AG08395 (cell line): ENCODE measurements at regions not wholly inside any gene's neighbourhood (a gene's known extent, or its start where the extent isn't known, plus 50 kb on each side); places are given as distances from the start of the nearest gene placed in this dataset.

ENCODE experiments used
- DNase-seq: peaks from one replicate; pipeline ENCODE4 v3.0.0; 2012; ENCODE audit warnings: mixed read lengths, low spot score

DNA sequence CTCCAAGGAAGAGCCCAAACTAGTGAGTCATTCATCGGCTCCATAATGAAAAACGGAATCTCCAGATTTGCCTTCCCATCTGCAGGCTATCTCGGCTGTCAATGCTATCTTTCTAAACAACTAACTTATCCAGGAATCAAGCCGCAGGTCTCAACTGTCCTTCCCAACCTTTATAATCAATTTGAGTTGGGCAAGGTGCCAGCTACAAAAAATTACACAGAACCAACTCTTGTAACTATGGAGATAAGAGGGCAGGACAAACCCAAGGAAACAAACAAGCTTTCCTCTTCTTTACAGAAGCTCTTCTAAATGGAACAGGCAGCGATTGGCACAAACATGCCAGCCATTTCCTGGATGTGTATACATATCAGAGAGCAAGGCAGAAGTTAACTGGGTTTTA lies 61.2 kb upstream of the RAI2 start:
- no peak for DNase-seq

DNA sequence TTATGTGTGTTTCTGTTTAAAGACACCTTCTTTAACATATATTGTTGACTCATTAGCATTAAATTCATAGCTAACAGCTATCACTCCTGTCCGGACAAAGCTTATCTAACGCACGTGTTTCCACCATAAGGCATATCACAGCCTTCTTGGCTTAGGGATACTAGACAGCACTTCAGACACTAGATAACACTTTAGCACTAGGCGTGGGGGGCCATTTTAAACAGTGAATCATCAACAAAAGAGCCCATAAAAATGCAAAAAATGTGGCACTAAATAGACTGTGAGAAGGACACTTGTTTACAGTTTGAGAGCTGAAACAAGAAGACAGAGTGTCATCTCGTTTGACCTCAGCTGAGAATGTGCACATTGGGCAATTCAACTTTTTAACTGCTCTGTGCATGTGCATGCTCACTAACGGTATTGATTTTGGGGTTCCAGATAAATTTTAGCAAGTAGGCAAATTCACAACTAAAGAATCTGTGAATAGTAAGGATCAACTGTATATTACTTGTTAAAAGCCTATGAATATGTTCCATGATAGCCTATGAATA lies 58.9 kb upstream of the RAI2 start:
- DNase-seq = no peak

DNA sequence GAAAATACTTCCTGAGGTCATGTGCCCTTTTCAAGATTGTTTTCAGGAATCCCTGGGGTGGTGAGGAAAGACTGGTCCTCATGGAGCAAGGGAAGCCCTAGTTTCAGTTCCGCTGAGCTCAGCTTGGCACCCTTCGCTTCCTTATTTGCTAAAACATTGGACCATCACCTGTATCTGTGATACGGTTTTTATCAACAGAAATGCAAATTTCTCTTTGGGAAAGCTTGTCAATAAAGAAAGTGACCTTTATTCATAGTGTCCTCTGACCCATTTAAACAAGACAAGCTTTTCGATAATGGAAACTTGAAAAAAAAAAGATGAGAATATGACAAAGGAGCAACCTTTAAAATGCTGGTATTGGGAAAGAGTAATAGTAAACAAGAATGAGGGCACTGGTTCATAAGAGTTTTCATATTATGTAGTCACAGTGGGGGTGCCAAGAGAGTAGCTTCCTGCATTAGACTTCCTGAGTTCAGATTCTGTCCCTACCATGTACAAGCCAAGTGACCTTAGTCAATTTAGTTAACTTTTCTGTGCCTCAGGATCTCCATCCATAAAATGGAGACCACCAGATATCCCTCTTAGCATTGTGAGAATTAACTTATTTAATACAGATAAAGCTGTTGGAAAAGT lies 57.0 kb upstream of the RAI2 start:
- no peak for DNase-seq

DNA sequence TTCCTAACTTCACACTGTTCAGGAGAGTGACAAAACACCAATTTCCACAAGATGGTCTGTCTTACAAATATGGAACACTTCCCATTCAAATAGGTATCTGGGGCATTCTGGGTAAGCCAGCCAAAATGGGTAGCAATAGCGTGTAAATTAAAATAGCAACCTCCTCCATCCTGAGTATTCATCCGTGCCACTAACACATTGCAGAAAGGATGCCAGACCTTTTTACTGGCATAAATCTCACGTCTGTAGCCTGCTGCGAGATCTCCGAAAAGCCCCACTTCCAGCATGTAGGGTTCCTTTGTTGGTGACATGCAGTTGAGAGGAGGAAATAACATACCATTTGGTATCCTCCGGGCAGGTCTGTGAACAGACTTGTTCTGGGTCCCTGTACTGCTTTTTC lies 52.7 kb upstream of the RAI2 start:
- DNase-seq = no peak
